HCT116 (cell line): ENCODE measurements at regions not wholly inside any gene's neighbourhood (a gene's known extent, or its start where the extent isn't known, plus 50 kb on each side); places are given as distances from the start of the nearest gene placed in this dataset.

Experiments
- ATAC-seq: fragments of 200-7000 bp; cut with Tn5 transposase; 2 replicates; pipeline ENCODE4 v1.9.1; 2020; ENCODE audit warnings: mild to moderate bottlenecking, moderate library complexity
- BruUV-seq: library from RNA; stranded (reverse); fragments of 400-500 nt; replicated peaks from 2 replicates; lab custom pipeline; 2021; lab: Mats Ljungman, UMichigan
- CTCF ChIA-PET: fragments of 300-600 bp; sonication (Branson Sonifier 250); formaldehyde crosslinking; loops from one replicate; lab custom pipeline; 2021; ENCODE audit warnings: antibody characterized with exemption; lab: Charles Lee
- POLR2A ChIA-PET: fragments of 300-600, 350-600 bp; sonication (Branson Sonifier 250); formaldehyde crosslinking; loops from one replicate; lab custom pipeline; 2021; ENCODE audit warnings: antibody characterized with exemption; lab: Charles Lee
- RAD21 ChIA-PET, 2 experiments: fragments of 300-600 bp; sonication (Branson Sonifier 250); formaldehyde crosslinking; loops; one replicate each; lab custom pipeline; 2023; ENCODE audit warnings: low total read pairs in 2 of 2; ENCODE audit not compliant: uncharacterized antibody in 2 of 2, unreplicated experiment in 2 of 2, low non-redundant PET in 1 of 2; lab: Charles Lee
- DNase-seq: peaks from one replicate; pipeline ENCODE4 v3.0.0-alpha.2; 2010; ENCODE audit warnings: low read depth, low spot score
- H2AFZ ChIP-seq: fragments of 200-600 bp; shearing (Covaris generic), sonication (generic); 2 replicates; pipeline ENCODE4 v1.6.1; 2017; ENCODE audit warnings: low read depth, mixed run types, mixed read lengths, antibody characterized with exemption, low read length; ENCODE audit not compliant: poor library complexity, severe bottlenecking
- H3K27ac ChIP-seq: 2 replicates; pipeline ENCODE4 v1.5.1; 2012; ENCODE audit warnings: low read depth, low read length
- H3K27me3 ChIP-seq: fragments of 200-600 bp; sonication (generic); 2 replicates; pipeline ENCODE4 v1.6.1; 2016; ENCODE audit warnings: mixed run types, low read length, mixed read lengths; ENCODE audit not compliant: insufficient read depth
- H3K36me3 ChIP-seq, 2 experiments: fragments of 200-500 bp in 1 of 2; fragments of 200-600 bp in 1 of 2; sonication (Bioruptor generic) in 1 of 2; sonication (generic) in 1 of 2; 2 replicates each; pipeline versions ENCODE4 v1.5.1 to v1.6.1; 2014 to 2016; ENCODE audit warnings: low read length in 2 of 2, inconsistent platforms in 1 of 2, mixed read lengths in 1 of 2, mixed run types in 1 of 2; ENCODE audit not compliant: insufficient read depth in 2 of 2, control insufficient read depth in 1 of 2
- H3K4me1 ChIP-seq, 2 experiments: fragments of 200-600 bp in 1 of 2; sonication (generic) in 1 of 2; 2 replicates each; pipeline versions ENCODE4 v1.5.1 to v1.6.1; 2012 to 2017; ENCODE audit warnings: low read length in 2 of 2, inconsistent platforms in 1 of 2, mild to moderate bottlenecking in 1 of 2, mixed read lengths in 1 of 2, mixed run types in 1 of 2, moderate library complexity in 1 of 2; ENCODE audit not compliant: insufficient read depth in 2 of 2, control insufficient read depth in 1 of 2
- H3K4me2 ChIP-seq: fragments of 200-600 bp; sonication (generic); 2 replicates; pipeline ENCODE4 v1.6.1; 2017; ENCODE audit warnings: mixed run types, low read length, mixed read lengths
- H3K4me3 ChIP-seq, 2 experiments: fragments of 200-600 bp in 1 of 2; sonication (generic) in 1 of 2; replicated peaks in 1 of 2; 2 replicates each; pipeline ENCODE4 v1.5.1; 2011 to 2016; ENCODE audit warnings: low read length in 2 of 2, control low read depth in 1 of 2, low read depth in 1 of 2, mild to moderate bottlenecking in 1 of 2, mixed read lengths in 1 of 2, mixed run types in 1 of 2
- H3K79me2 ChIP-seq: fragments of 200-600 bp; sonication (generic); 2 replicates; pipeline ENCODE4 v1.6.1; 2017; ENCODE audit warnings: mild to moderate bottlenecking, mixed run types, low read length, moderate library complexity, mixed read lengths; ENCODE audit not compliant: insufficient read depth
- H3K9ac ChIP-seq: fragments of 200-600 bp; sonication (generic); 2 replicates; pipeline ENCODE4 v1.6.1; 2016; ENCODE audit warnings: low read length, mixed read lengths
- H3K9me2 ChIP-seq: fragments of 200-600 bp; sonication (generic), shearing (Covaris generic); 2 replicates; pipeline ENCODE4 v1.6.1; 2017; ENCODE audit warnings: mixed run types, mild to moderate bottlenecking, moderate library complexity; ENCODE audit not compliant: insufficient read depth
- H3K9me3 ChIP-seq, 2 experiments: fragments of 200-500 bp in 1 of 2; fragments of 200-600 bp in 1 of 2; sonication (Bioruptor generic) in 1 of 2; sonication (generic) in 1 of 2; 2 replicates each; pipeline ENCODE4 v1.6.1; 2014 to 2017; ENCODE audit warnings: low read length in 2 of 2, mixed read lengths in 2 of 2, inconsistent platforms in 1 of 2, low read depth in 1 of 2, mild to moderate bottlenecking in 1 of 2, mixed run types in 1 of 2, moderate library complexity in 1 of 2; ENCODE audit not compliant: control insufficient read depth in 1 of 2, insufficient read depth in 1 of 2
- H4K20me1 ChIP-seq: fragments of 200-600 bp; sonication (generic), shearing (Covaris generic); 2 replicates; pipeline ENCODE4 v1.6.1; 2017; ENCODE audit warnings: mixed run types, mild to moderate bottlenecking, moderate library complexity; ENCODE audit not compliant: insufficient read depth
- CBX3 ChIP-seq: IDR thresholded peaks from 2 replicates; pipeline ENCODE4 v1.6.1; 2012; ENCODE audit warnings: low read depth
- CEBPB ChIP-seq: IDR thresholded peaks from 2 replicates; pipeline ENCODE4 v1.6.1; 2012; ENCODE audit warnings: low read depth
- EGR1 ChIP-seq: IDR thresholded peaks from 2 replicates; pipeline ENCODE4 v1.6.1; 2012; ENCODE audit warnings: low read depth
- EZH2 ChIP-seq: fragments of 200-600 bp; sonication (generic); IDR thresholded peaks from 2 replicates; pipeline ENCODE4 v1.6.1; 2017; ENCODE audit warnings: antibody characterized with exemption, mixed run types
- EZH2phosphoT487 ChIP-seq: fragments of 200-600 bp; IDR thresholded peaks from 2 replicates; pipeline ENCODE4 v1.6.1; 2018; ENCODE audit warnings: antibody characterized with exemption, borderline replicate concordance
- MAX ChIP-seq: IDR thresholded peaks from 2 replicates; pipeline ENCODE4 v1.6.1; 2012
- POLR2AphosphoS5 ChIP-seq: IDR thresholded peaks from 2 replicates; pipeline ENCODE4 v1.6.1; 2011; ENCODE audit warnings: mild to moderate bottlenecking, low read depth, low read length, moderate library complexity
- RAD21 ChIP-seq: IDR thresholded peaks from 2 replicates; pipeline ENCODE4 v1.6.1; 2012; ENCODE audit warnings: low read depth, mild to moderate bottlenecking
- REST ChIP-seq: IDR thresholded peaks from 2 replicates; pipeline ENCODE4 v1.6.1; 2012; ENCODE audit warnings: low read depth
- SIN3A ChIP-seq: IDR thresholded peaks from 2 replicates; pipeline ENCODE4 v1.6.1; 2012; ENCODE audit warnings: low read depth
- SP1 ChIP-seq: IDR thresholded peaks from 2 replicates; pipeline ENCODE4 v1.6.1; 2012; ENCODE audit warnings: low read depth
- TCF7L2 ChIP-seq: IDR thresholded peaks from 2 replicates; pipeline ENCODE4 v1.7.0; 2011; ENCODE audit warnings: borderline replicate concordance, inconsistent platforms; ENCODE audit not compliant: insufficient read depth, insufficient read length; ENCODE audit errors: extremely low read depth
- YY1 ChIP-seq: IDR thresholded peaks from 2 replicates; pipeline ENCODE4 v1.6.1; 2011; ENCODE audit warnings: low read length, low read depth, moderate library complexity, mild to moderate bottlenecking; ENCODE audit not compliant: insufficient replicate concordance; ENCODE audit errors: extremely low read depth
- ZBTB33 ChIP-seq: IDR thresholded peaks from 2 replicates; pipeline ENCODE4 v1.6.1; 2011; ENCODE audit warnings: mild to moderate bottlenecking, low read length, moderate library complexity; ENCODE audit not compliant: insufficient replicate concordance; ENCODE audit errors: extremely low read depth
- ZFX ChIP-seq: fragments of 450-650 bp; IDR thresholded peaks from 2 replicates; pipeline ENCODE4 v1.6.1; 2017
- ZNF274 ChIP-seq: fragments of 200-500 bp; sonication (Bioruptor generic); IDR thresholded peaks from 2 replicates; pipeline ENCODE4 v1.6.1; 2014; ENCODE audit warnings: mild to moderate bottlenecking, low read depth, low read length, inconsistent platforms
- intact Hi-C: fragments of 100-400 bp; cut with micrococcal nuclease; formaldehyde crosslinking; loops from 2 replicates; pipeline ENCODE4 v1.10.0; 2022

GRCh38 chr2:78202986-78203670 is 681.0 kb upstream of the LRRTM4 start (continued):
- no peak for TF ChIP-seq ZNF274
- TF ChIP-seq CBX3, result no peak
- TF ChIP-seq EGR1, result no peak
- TF ChIP-seq RAD21, result no peak
- no peak for TF ChIP-seq ZBTB33
- no peak for TF ChIP-seq EZH2
- no peak for TF ChIP-seq ZFX
- no peak for TF ChIP-seq YY1
- no peak for TF ChIP-seq EZH2phosphoT487
- no peak for TF ChIP-seq MAX
- no peak for TF ChIP-seq SIN3A

- RAD21 ChIA-PET, result no interaction called here
- Histone ChIP-seq H3K9ac (no peak overlapping the region), H3K36me3 (no peaks in the 10 kb centered on the region), H3K9me3 (peaks cover 12 to 13% of the 10 kb centered on the region in 2 experiments; a peak in 2 of 4 replicates), H2AFZ (no peak overlapping the region), H3K9me2 (no peaks in the 10 kb centered on the region), H3K4me2 (no peak overlapping the region), H3K4me3 (no peak overlapping the region), H3K27me3 (no peaks in the 10 kb centered on the region), H4K20me1 (no peaks in the 10 kb centered on the region), H3K79me2 (no peaks in the 10 kb centered on the region), H3K4me1 (no peaks in the 10 kb centered on the region), H3K27ac (no peak overlapping the region)
- intact Hi-C loops, result no loop called here
- DNase-seq (no peak), ATAC-seq (no peak)
- POLR2A ChIA-PET, result no interaction called here
- BruUV-seq, result no TSS peak
- CTCF ChIA-PET, result no interaction called here
- TF ChIP-seq RAD21, result no peak
- TF ChIP-seq ZFX, result no peak
- no peak for TF ChIP-seq TCF7L2
- no peak for TF ChIP-seq REST
- TF ChIP-seq EZH2phosphoT487, result no peak
- no peak for TF ChIP-seq ZBTB33
- no peak for TF ChIP-seq POLR2AphosphoS5
- no peak for TF ChIP-seq YY1
- TF ChIP-seq CEBPB, result no peak
- no peak for TF ChIP-seq MAX
- no peak for TF ChIP-seq SP1
These were observed 695.9 kb upstream of the LRRTM4 start for GRCh38 chr2:78218066-78218465.
